CD14-positive monocyte (primary cell): ENCODE measurements at regions not wholly inside any gene's neighbourhood (a gene's known extent, or its start where the extent isn't known, plus 50 kb on each side); places are given as distances from the start of the nearest gene placed in this dataset.

Experiments
- DNase-seq, 3 donors: peaks; one replicate each; pipeline ENCODE4 v3.0.0-alpha.2; 2011 to 2022
- H2AFZ ChIP-seq: 2 replicates; pipeline ENCODE4 v1.6.0; 2012; ENCODE audit warnings: mild to moderate bottlenecking, low read depth, low read length, inconsistent platforms; ENCODE audit not compliant: insufficient read depth, poor library complexity, severe bottlenecking
- H3K27ac ChIP-seq, 2 donors: 1 replicate in 1 of 2; 2 replicates in 1 of 2; pipeline ENCODE4 v1.5.1; 2012 to 2013; ENCODE audit warnings: low read length in 2 of 2, control low read depth in 1 of 2, inconsistent platforms in 1 of 2, low read depth in 1 of 2, mild to moderate bottlenecking in 1 of 2
- H3K27me3 ChIP-seq, 2 donors: one replicate each; pipeline versions ENCODE4 v1.6.0 to v1.6.1; 2011 to 2013; ENCODE audit warnings: low read length in 2 of 2; ENCODE audit not compliant: control insufficient read depth in 2 of 2, insufficient read depth in 2 of 2
- H3K36me3 ChIP-seq, 2 donors: replicated peaks in 1 of 2; 1 replicate in 1 of 2; 2 replicates in 1 of 2; pipeline versions ENCODE4 v1.5.1 to v1.6.1; 2012 to 2013; ENCODE audit warnings: low read length in 2 of 2, control low read depth in 1 of 2, inconsistent platforms in 1 of 2, mild to moderate bottlenecking in 1 of 2; ENCODE audit not compliant: insufficient read depth in 2 of 2, control insufficient read depth in 1 of 2
- H3K4me1 ChIP-seq, 2 donors: 1 replicate in 1 of 2; 2 replicates in 1 of 2; pipeline versions ENCODE4 v1.5.1 to v1.6.1; 2012 to 2013; ENCODE audit warnings: low read length in 2 of 2, control low read depth in 1 of 2, inconsistent platforms in 1 of 2, mild to moderate bottlenecking in 1 of 2, moderate library complexity in 1 of 2; ENCODE audit not compliant: insufficient read depth in 2 of 2, control insufficient read depth in 1 of 2
- H3K4me2 ChIP-seq: replicated peaks from 2 replicates; pipeline ENCODE3; 2012; ENCODE audit warnings: low read length, moderate library complexity, mild to moderate bottlenecking; ENCODE audit not compliant: poor library complexity, severe bottlenecking; ENCODE audit errors: extremely low read depth
- H3K4me3 ChIP-seq, 3 experiments: fragments of 200-600 bp in 1 of 3; sonication (generic) in 1 of 3; replicated peaks in 1 of 3; 1 replicate in 2 of 3; 2 replicates in 1 of 3; pipeline ENCODE4 v1.5.1; 2011 to 2013; ENCODE audit warnings: low read length in 3 of 3, mild to moderate bottlenecking in 3 of 3, control low read depth in 2 of 3, low read depth in 2 of 3, inconsistent platforms in 1 of 3, moderate library complexity in 1 of 3
- H3K79me2 ChIP-seq: 2 replicates; pipeline ENCODE4 v1.6.0; 2012; ENCODE audit warnings: mild to moderate bottlenecking, control low read depth, inconsistent platforms, low read length, moderate library complexity; ENCODE audit not compliant: insufficient read depth
- H3K9ac ChIP-seq: 2 replicates; pipeline ENCODE4 v1.6.0; 2017; ENCODE audit warnings: low read length, mild to moderate bottlenecking; ENCODE audit not compliant: insufficient read depth, poor library complexity, severe bottlenecking
- H3K9me3 ChIP-seq, 2 donors: replicated peaks in 1 of 2; 1 replicate in 1 of 2; 2 replicates in 1 of 2; pipeline versions ENCODE4 v1.5.1 to v1.6.1; 2012 to 2013; ENCODE audit warnings: low read length in 2 of 2, control low read depth in 1 of 2; ENCODE audit not compliant: control insufficient read depth in 1 of 2, insufficient read depth in 1 of 2
- H4K20me1 ChIP-seq: 2 replicates; pipeline ENCODE4 v1.6.0; 2012; ENCODE audit warnings: mild to moderate bottlenecking, low read length, control low read depth, moderate library complexity; ENCODE audit not compliant: insufficient read depth
- H3K27ac Mint-ChIP-seq, 7 donors: one replicate each; pipeline ENCODE4 v1.8.0; 2020; ENCODE audit warnings: mild to moderate bottlenecking in 7 of 7, mixed read lengths in 7 of 7, moderate library complexity in 6 of 7, inconsistent platforms in 2 of 7
- H3K27me3 Mint-ChIP-seq, 3 donors: one replicate each; pipeline ENCODE4 v1.8.0; 2021 to 2022; ENCODE audit warnings: low read depth in 3 of 3, mild to moderate bottlenecking in 3 of 3, mixed read lengths in 3 of 3, moderate library complexity in 3 of 3, inconsistent platforms in 1 of 3
- H3K36me3 Mint-ChIP-seq, 2 donors: one replicate each; pipeline ENCODE4 v1.8.0; 2020; ENCODE audit warnings: mixed read lengths in 2 of 2, inconsistent platforms in 1 of 2, mild to moderate bottlenecking in 1 of 2
- H3K4me1 Mint-ChIP-seq: one replicate; pipeline ENCODE4 v1.8.0; 2020; ENCODE audit warnings: mild to moderate bottlenecking, mixed read lengths
- H3K4me3 Mint-ChIP-seq, 2 donors: one replicate each; pipeline ENCODE4 v1.8.0; 2020; ENCODE audit warnings: mild to moderate bottlenecking in 2 of 2, mixed read lengths in 2 of 2, moderate library complexity in 1 of 2
- H3K9me3 Mint-ChIP-seq, 7 donors: one replicate each; pipeline ENCODE4 v1.8.0; 2020 to 2022; ENCODE audit warnings: mixed read lengths in 7 of 7, mild to moderate bottlenecking in 6 of 7, moderate library complexity in 6 of 7, inconsistent platforms in 2 of 7
- CTCF ChIP-seq: fragments of 200-600 bp; IDR thresholded peaks from one replicate; pipeline ENCODE4 v1.8.0; 2022; ENCODE audit warnings: antibody characterized with exemption, mild to moderate bottlenecking
- WGBS: methylation state at CpG from one replicate; pipeline ENCODE4 v1.1.5; 2013; ENCODE audit warnings: missing lambda C conversion rate; ENCODE audit not compliant: insufficient coverage; 5-methylcytosine and 5-hydroxymethylcytosine counted together
- intact Hi-C, 2 donors: fragments of 100-400 bp; cut with micrococcal nuclease; formaldehyde crosslinking; loops; one replicate each; pipeline versions ENCODE4 v1.15.0 to v1.15.1; 2023

DNA sequence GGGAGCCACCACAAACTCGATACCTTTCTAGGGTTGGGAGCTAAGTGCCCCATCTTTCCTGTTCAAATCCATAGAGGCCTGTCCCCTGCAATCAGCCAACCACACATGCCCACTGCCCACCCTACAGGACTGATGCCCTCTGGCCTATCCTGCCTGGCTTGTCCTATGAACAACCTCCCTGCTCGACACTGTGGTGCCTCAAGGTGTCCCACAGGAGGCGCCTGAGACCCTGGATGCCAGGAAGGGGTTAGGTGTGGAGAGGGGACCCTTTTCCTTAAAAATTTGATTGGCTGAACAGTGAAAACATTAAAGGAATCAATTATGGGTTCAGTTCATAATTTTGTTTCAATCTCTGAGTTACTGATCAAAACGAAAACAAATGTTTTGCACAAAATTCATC is 97.3 kb upstream of the FZD10 start:
- Mint-ChIP-seq H3K27ac (no peak overlapping the region), H3K36me3 (no peaks in the 10 kb centered on the region), H3K4me1 (no peaks in the 10 kb centered on the region), H3K9me3 (peaks cover 5 to 33% (median 12%) of the 10 kb centered on the region in 7 donors), H3K27me3 (no peaks in the 10 kb centered on the region), H3K4me3 (no peak overlapping the region)
- H4K20me1 ChIP-seq, result no peaks in the 10 kb centered on the region
- H3K36me3 ChIP-seq, result no peaks in the 10 kb centered on the region
- intact Hi-C loops, result no loop called here
- DNase-seq, result no peak
- H3K9ac ChIP-seq, result no peak overlapping the region
- peaks cover 0 to 18% of the 10 kb centered on the region in 2 donors for H3K9me3 ChIP-seq
- TF ChIP-seq CTCF, result no peak
- no peak overlapping the region for H3K4me2 ChIP-seq
- WGBS, result 64% methylated on average over 4 of the region's 4 CpGs
- H3K27ac ChIP-seq, result no peak overlapping the region
- no peaks in the 10 kb centered on the region for H3K4me1 ChIP-seq
- H3K4me3 ChIP-seq, result no peak overlapping the region
- no peaks in the 10 kb centered on the region for H3K27me3 ChIP-seq
- no peak overlapping the region for H2AFZ ChIP-seq
- no peaks in the 10 kb centered on the region for H3K79me2 ChIP-seq

DNA sequence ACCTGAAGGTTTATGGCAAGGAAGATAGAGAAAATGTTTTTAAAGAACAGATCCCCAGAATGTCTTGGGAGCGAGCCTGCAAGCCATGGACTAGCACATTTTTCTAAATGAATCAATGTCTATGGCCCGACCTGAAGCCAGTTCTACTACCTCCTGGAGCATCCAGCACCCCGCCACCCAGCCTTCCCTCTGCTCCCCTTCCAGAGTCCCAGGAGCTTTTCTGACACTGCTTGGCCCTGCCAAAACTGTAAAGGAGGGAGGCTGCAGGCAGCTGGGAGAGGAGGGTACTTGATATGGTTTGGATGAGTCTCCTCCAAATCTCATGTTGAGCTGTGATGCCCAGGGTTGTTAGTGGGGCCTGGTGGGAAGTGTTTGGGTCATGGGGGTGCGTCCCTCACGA is 95.5 kb upstream of the FZD10 start:
- Histone ChIP-seq H3K9me3 (peaks cover 0 to 20% of the 10 kb centered on the region in 2 donors), H3K27ac (no peak overlapping the region), H3K27me3 (no peaks in the 10 kb centered on the region), H2AFZ (no peak overlapping the region), H3K4me3 (no peak overlapping the region), H3K36me3 (no peaks in the 10 kb centered on the region), H3K4me2 (no peak overlapping the region), H3K9ac (no peak overlapping the region), H4K20me1 (no peaks in the 10 kb centered on the region), H3K79me2 (no peaks in the 10 kb centered on the region), H3K4me1 (no peaks in the 10 kb centered on the region)
- Mint-ChIP-seq H3K4me3 (no peak overlapping the region), H3K27me3 (no peaks in the 10 kb centered on the region), H3K27ac (no peak overlapping the region), H3K4me1 (no peaks in the 10 kb centered on the region), H3K9me3 (peaks cover 2 to 35% (median 11%) of the 10 kb centered on the region in 7 donors), H3K36me3 (no peaks in the 10 kb centered on the region)
- DNase-seq, result no peak
- intact Hi-C loops, result no loop called here
- WGBS, result 95% methylated on average over 3 of the region's 5 CpGs
- TF ChIP-seq CTCF, result no peak
